Ovary (tissue), 7 donors: ENCODE measurements at regions not wholly inside any gene's neighbourhood (a gene's known extent, or its start where the extent isn't known, plus 50 kb on each side); places are given as distances from the start of the nearest gene placed in this dataset.

Experiments used
- DNase-seq, 5 donors: peaks; one replicate each; pipeline ENCODE4 v3.0.0-alpha.2; 2019 to 2020
- H3K27ac ChIP-seq, 2 donors: fragments of 200-600 bp; one replicate each; pipeline versions ENCODE4 v1.5.1 to v1.8.0; 2019 to 2022
- H3K27me3 ChIP-seq: fragments of 200-600 bp; one replicate; pipeline ENCODE4 v1.8.0; 2022
- H3K36me3 ChIP-seq: fragments of 200-600 bp; sonication (generic); one replicate; pipeline ENCODE4 v1.5.1; 2019
- H3K4me1 ChIP-seq: one replicate; pipeline ENCODE4 v1.8.1; 2013; ENCODE audit warnings: mild to moderate bottlenecking, moderate library complexity; ENCODE audit not compliant: insufficient read depth
- H3K4me3 ChIP-seq: fragments of 200-600 bp; sonication (generic); one replicate; pipeline ENCODE4 v1.5.1; 2017
- H3K9me3 ChIP-seq, 2 donors: fragments of 200-600 bp in 1 of 2; sonication (generic) in 1 of 2; one replicate each; pipeline versions ENCODE4 v1.5.1 to v1.8.1; 2013 to 2019; ENCODE audit warnings: mild to moderate bottlenecking in 1 of 2, moderate library complexity in 1 of 2
- EP300 ChIP-seq: sonication (generic); formaldehyde crosslinking; IDR thresholded peaks from one replicate; pipeline ENCODE4 v1.6.1; 2017; ENCODE audit warnings: antibody characterized with exemption
- POLR2A ChIP-seq: fragments of 450-650 bp; IDR thresholded peaks from one replicate; pipeline ENCODE4 v1.6.1; 2017; ENCODE audit warnings: antibody characterized with exemption, mild to moderate bottlenecking, moderate library complexity
- WGBS, 3 donors: extraction: QIAGEN DNeasy Blood & Tissue Kit in 1 of 3; methylation state at CpG; one replicate each; pipeline versions ENCODE4 v1.1.5 to v1.1.7; 2013 to 2017; 5-methylcytosine and 5-hydroxymethylcytosine counted together
- intact Hi-C, 4 donors: fragments of 100-400 bp; cut with DNase I; formaldehyde crosslinking; loops; one replicate each; pipeline versions ENCODE4 v1.11.0 to v1.15.1; 2022 to 2023
- TF ChIP-seq, protein P1 (sequence below), 3 donors: fragments of 450-650 bp in 2 of 3; fragments of 200-600 bp in 1 of 3; IDR thresholded peaks; one replicate each; pipeline versions ENCODE4 v1.5.1 to v1.8.0; 2016 to 2022; ENCODE audit warnings: antibody characterized with exemption in 3 of 3, mild to moderate bottlenecking in 1 of 3
- donor health status: DM: no; HTN: no; CAD: no; lungs with moderate emphysema.
- donor health status: DM: no; HTN: no; CAD: no.
- donor health status: Bipolar disorder and iron deficiency.
- donor health status: DM: no; HTN: no; CAD: no.
- donor health status: DM: yes; HTN: yes; CAD: no.

DNA sequence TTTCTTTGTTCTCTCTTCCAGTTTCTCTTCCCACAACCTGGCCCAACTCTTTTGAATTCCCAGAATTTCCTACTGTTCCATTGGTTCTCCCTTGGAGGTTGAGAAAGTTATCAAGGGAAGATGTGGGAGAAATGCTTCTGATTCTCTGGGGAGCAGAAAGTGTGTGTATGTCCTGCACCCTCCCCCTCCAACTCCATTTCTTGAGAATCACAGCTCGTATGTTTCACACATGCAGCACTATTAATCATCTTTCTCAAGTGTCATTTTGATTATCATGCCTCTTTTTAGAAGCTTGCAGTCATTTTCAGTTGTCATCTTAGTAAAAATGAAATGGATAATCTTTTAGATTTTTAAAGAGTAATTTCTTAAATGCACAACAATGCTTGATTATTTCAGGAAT is 296.8 kb upstream of the SLC39A10 start:
- Histone ChIP-seq H3K9me3 (peaks cover 0 to 3% of the 10 kb centered on the region in 2 donors), H3K27me3 (no peaks in the 10 kb centered on the region), H3K4me1 (no peaks in the 10 kb centered on the region), H3K27ac (no peak overlapping the region), H3K4me3 (no peak overlapping the region), H3K36me3 (no peaks in the 10 kb centered on the region)
- intact Hi-C loops: no loop called here
- 30 to 58% (median 32%) methylated on average over 1 of the region's 1 CpG for WGBS, 3 donors
- DNase-seq: no peak
- TF ChIP-seq EP300: no peak

DNA sequence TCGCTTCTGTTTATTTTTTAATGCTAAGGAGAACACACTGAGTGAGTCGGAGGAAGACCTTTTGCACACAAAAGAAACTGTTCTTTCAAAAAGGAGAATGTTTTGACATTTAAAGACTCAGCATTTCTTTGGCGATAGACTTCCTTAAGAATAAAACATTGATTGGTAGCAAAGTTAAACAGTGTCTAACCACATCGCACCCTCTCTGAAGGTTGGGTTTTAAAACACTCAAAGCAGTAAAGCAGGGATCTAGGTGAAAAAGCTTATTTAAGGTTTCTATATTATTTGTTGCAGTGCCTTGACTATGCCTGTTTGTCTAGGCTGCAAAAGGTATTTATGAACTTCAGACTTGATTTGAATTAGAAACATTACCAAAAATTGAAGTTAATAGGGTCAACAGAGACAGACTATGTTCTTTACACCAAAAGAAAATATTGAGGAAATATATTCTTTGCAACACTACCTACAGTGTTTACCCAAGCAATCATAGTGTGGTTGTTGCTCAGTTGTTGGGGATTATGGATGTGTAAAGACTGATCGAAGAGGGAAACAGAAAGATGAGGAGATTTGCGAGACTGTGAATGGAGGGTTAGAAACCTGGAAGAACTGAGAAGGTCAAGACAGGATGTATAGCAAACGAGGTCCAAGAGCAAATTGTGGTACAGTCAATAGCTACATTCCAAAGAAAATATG is 297.8 kb upstream of the SLC39A10 start:
- H3K4me3 ChIP-seq: no peak overlapping the region
- peaks cover 0 to 3% of the 10 kb centered on the region in 2 donors for H3K9me3 ChIP-seq
- H3K27ac ChIP-seq: no peak overlapping the region
- no peaks in the 10 kb centered on the region for H3K4me1 ChIP-seq
- 40 to 54% (median 43%) methylated on average over 7 of the region's 7 CpGs for WGBS, 3 donors
- DNase-seq: no peak
- intact Hi-C loops: no loop called here
- H3K36me3 ChIP-seq: no peaks in the 10 kb centered on the region
- TF ChIP-seq POLR2A (no peak), EP300 (no peak)
- TF ChIP-seq, protein P1, sequence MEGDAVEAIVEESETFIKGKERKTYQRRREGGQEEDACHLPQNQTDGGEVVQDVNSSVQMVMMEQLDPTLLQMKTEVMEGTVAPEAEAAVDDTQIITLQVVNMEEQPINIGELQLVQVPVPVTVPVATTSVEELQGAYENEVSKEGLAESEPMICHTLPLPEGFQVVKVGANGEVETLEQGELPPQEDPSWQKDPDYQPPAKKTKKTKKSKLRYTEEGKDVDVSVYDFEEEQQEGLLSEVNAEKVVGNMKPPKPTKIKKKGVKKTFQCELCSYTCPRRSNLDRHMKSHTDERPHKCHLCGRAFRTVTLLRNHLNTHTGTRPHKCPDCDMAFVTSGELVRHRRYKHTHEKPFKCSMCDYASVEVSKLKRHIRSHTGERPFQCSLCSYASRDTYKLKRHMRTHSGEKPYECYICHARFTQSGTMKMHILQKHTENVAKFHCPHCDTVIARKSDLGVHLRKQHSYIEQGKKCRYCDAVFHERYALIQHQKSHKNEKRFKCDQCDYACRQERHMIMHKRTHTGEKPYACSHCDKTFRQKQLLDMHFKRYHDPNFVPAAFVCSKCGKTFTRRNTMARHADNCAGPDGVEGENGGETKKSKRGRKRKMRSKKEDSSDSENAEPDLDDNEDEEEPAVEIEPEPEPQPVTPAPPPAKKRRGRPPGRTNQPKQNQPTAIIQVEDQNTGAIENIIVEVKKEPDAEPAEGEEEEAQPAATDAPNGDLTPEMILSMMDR (IDR thresholded peaks at IDR 0.05): no peak
- no peaks in the 10 kb centered on the region for H3K27me3 ChIP-seq

DNA sequence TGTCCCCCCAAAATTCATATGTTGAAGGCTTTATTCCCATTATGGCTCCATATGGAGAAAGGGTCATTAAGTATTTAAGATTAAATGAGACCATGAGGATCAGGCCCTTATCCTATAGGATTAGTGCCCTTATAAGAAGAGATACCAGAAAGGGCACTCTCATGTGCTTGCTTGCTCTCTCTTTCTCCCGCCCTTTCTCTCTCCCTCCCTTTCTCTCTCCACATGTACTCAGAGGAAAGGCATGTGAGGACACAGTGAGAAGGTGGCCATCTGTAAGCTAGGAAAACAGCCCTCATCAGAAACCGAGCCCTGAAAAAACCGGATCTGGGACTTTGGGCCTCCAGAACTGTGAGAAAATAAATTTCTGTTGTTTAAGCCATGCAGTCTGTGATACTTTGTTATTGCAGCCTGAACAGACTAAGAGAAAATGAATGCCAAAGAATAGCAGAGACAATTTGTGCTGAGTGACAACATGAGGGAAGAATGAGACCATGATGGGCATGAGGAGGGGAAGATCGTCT is 300.0 kb upstream of the SLC39A10 start:
- no peaks in the 10 kb centered on the region for H3K27me3 ChIP-seq
- no peak for DNase-seq

DNA sequence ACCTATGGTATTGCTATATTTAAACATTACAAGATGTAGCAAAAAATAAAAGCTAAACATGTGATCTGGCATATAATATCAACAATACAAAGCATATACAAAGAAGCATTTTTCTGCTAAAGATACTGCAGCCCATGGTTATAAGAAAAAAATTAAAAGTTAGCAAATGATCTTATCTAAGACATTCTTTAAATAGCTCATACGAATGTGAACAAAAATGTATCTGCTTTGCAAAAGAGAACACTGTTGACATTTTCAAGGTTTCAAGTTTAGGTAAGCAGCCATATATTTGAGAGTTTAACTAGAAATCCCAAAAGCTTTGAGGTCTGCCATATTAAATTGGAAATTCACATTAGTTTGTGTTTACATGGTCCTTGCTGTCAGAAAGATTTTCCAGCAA is 301.0 kb upstream of the SLC39A10 start:
- Histone ChIP-seq H3K4me3 (no peak overlapping the region), H3K36me3 (no peaks in the 10 kb centered on the region), H3K9me3 (peaks cover 0 to 3% of the 10 kb centered on the region in 2 donors), H3K27me3 (no peaks in the 10 kb centered on the region), H3K4me1 (no peaks in the 10 kb centered on the region), H3K27ac (no peak overlapping the region)
- intact Hi-C loops: no loop called here
- WGBS, 3 donors: 11 to 15% (median 12%) methylated on average over 1 of the region's 1 CpG
- no peak for DNase-seq
- no peak for TF ChIP-seq POLR2A
- TF ChIP-seq, protein P1 (IDR thresholded peaks at IDR 0.05): no peak
- TF ChIP-seq EP300: no peak

More for the DNA sequence above, 300.0 kb upstream of the SLC39A10 start:
- Histone ChIP-seq H3K4me1 (no peaks in the 10 kb centered on the region), H3K4me3 (no peak overlapping the region), H3K9me3 (peaks cover 0 to 3% of the 10 kb centered on the region in 2 donors), H3K36me3 (no peaks in the 10 kb centered on the region), H3K27ac (no peak overlapping the region)
- TF ChIP-seq EP300 (no peak), POLR2A (no peak)
- TF ChIP-seq, protein P1 (IDR thresholded peaks at IDR 0.05): no peak
- intact Hi-C loops: no loop called here
- WGBS, 3 donors: 92 to 96% (median 93%) methylated on average over 4 of the region's 4 CpGs

DNA sequence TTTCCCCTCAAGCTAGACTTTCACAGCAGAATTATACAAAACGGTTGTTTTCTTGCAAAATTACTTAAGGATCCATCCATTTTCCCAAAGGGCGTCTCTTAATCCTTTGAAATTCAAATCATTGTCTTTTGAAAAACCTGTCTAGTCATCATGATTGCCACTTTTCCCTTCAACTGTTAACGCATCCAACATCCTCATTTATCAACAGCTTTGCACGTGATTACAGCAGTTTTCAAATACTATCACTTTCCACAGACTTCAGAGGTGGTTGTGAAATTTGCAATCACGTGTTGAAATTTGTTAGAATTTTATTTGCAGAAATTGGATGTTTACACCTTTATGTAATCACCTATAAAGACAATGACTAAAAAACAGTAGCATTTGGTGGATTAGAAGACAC is 304.4 kb upstream of the SLC39A10 start:
- no peak overlapping the region for H3K27ac ChIP-seq
- TF ChIP-seq POLR2A (no peak), EP300 (no peak)
- TF ChIP-seq, protein P1 (IDR thresholded peaks at IDR 0.05): no peak
- intact Hi-C loops: no loop called here
- DNase-seq: no peak
- no peak overlapping the region for H3K4me3 ChIP-seq
- H3K9me3 ChIP-seq: peaks cover 0 to 3% of the 10 kb centered on the region in 2 donors
- 82 to 87% (median 83%) methylated on average over 5 of the region's 5 CpGs for WGBS, 3 donors
- no peaks in the 10 kb centered on the region for H3K4me1 ChIP-seq
- H3K36me3 ChIP-seq: no peaks in the 10 kb centered on the region
- H3K27me3 ChIP-seq: no peaks in the 10 kb centered on the region
